HCT116 (cell line): ENCODE measurements at regions not wholly inside any gene's neighbourhood (a gene's known extent, or its start where the extent isn't known, plus 50 kb on each side); places are given as distances from the start of the nearest gene placed in this dataset.

Experiments
- ATAC-seq: fragments of 200-7000 bp; cut with Tn5 transposase; 2 replicates; pipeline ENCODE4 v1.9.1; 2020; ENCODE audit warnings: mild to moderate bottlenecking, moderate library complexity
- BruUV-seq: library from RNA; stranded (reverse); fragments of 400-500 nt; replicated peaks from 2 replicates; lab custom pipeline; 2021; lab: Mats Ljungman, UMichigan
- CTCF ChIA-PET: fragments of 300-600 bp; sonication (Branson Sonifier 250); formaldehyde crosslinking; loops from one replicate; lab custom pipeline; 2021; ENCODE audit warnings: antibody characterized with exemption; lab: Charles Lee
- POLR2A ChIA-PET: fragments of 300-600, 350-600 bp; sonication (Branson Sonifier 250); formaldehyde crosslinking; loops from one replicate; lab custom pipeline; 2021; ENCODE audit warnings: antibody characterized with exemption; lab: Charles Lee
- RAD21 ChIA-PET, 2 experiments: fragments of 300-600 bp; sonication (Branson Sonifier 250); formaldehyde crosslinking; loops; one replicate each; lab custom pipeline; 2023; ENCODE audit warnings: low total read pairs in 2 of 2; ENCODE audit not compliant: uncharacterized antibody in 2 of 2, unreplicated experiment in 2 of 2, low non-redundant PET in 1 of 2; lab: Charles Lee
- DNase-seq: peaks from one replicate; pipeline ENCODE4 v3.0.0-alpha.2; 2010; ENCODE audit warnings: low read depth, low spot score
- H2AFZ ChIP-seq: fragments of 200-600 bp; shearing (Covaris generic), sonication (generic); 2 replicates; pipeline ENCODE4 v1.6.1; 2017; ENCODE audit warnings: low read depth, mixed run types, mixed read lengths, antibody characterized with exemption, low read length; ENCODE audit not compliant: poor library complexity, severe bottlenecking
- H3K27ac ChIP-seq: 2 replicates; pipeline ENCODE4 v1.5.1; 2012; ENCODE audit warnings: low read depth, low read length
- H3K27me3 ChIP-seq: fragments of 200-600 bp; sonication (generic); 2 replicates; pipeline ENCODE4 v1.6.1; 2016; ENCODE audit warnings: mixed run types, low read length, mixed read lengths; ENCODE audit not compliant: insufficient read depth
- H3K36me3 ChIP-seq, 2 experiments: fragments of 200-500 bp in 1 of 2; fragments of 200-600 bp in 1 of 2; sonication (Bioruptor generic) in 1 of 2; sonication (generic) in 1 of 2; 2 replicates each; pipeline versions ENCODE4 v1.5.1 to v1.6.1; 2014 to 2016; ENCODE audit warnings: low read length in 2 of 2, inconsistent platforms in 1 of 2, mixed read lengths in 1 of 2, mixed run types in 1 of 2; ENCODE audit not compliant: insufficient read depth in 2 of 2, control insufficient read depth in 1 of 2
- H3K4me1 ChIP-seq, 2 experiments: fragments of 200-600 bp in 1 of 2; sonication (generic) in 1 of 2; 2 replicates each; pipeline versions ENCODE4 v1.5.1 to v1.6.1; 2012 to 2017; ENCODE audit warnings: low read length in 2 of 2, inconsistent platforms in 1 of 2, mild to moderate bottlenecking in 1 of 2, mixed read lengths in 1 of 2, mixed run types in 1 of 2, moderate library complexity in 1 of 2; ENCODE audit not compliant: insufficient read depth in 2 of 2, control insufficient read depth in 1 of 2
- H3K4me2 ChIP-seq: fragments of 200-600 bp; sonication (generic); 2 replicates; pipeline ENCODE4 v1.6.1; 2017; ENCODE audit warnings: mixed run types, low read length, mixed read lengths
- H3K4me3 ChIP-seq, 2 experiments: fragments of 200-600 bp in 1 of 2; sonication (generic) in 1 of 2; replicated peaks in 1 of 2; 2 replicates each; pipeline ENCODE4 v1.5.1; 2011 to 2016; ENCODE audit warnings: low read length in 2 of 2, control low read depth in 1 of 2, low read depth in 1 of 2, mild to moderate bottlenecking in 1 of 2, mixed read lengths in 1 of 2, mixed run types in 1 of 2
- H3K79me2 ChIP-seq: fragments of 200-600 bp; sonication (generic); 2 replicates; pipeline ENCODE4 v1.6.1; 2017; ENCODE audit warnings: mild to moderate bottlenecking, mixed run types, low read length, moderate library complexity, mixed read lengths; ENCODE audit not compliant: insufficient read depth
- H3K9ac ChIP-seq: fragments of 200-600 bp; sonication (generic); 2 replicates; pipeline ENCODE4 v1.6.1; 2016; ENCODE audit warnings: low read length, mixed read lengths
- H3K9me2 ChIP-seq: fragments of 200-600 bp; sonication (generic), shearing (Covaris generic); 2 replicates; pipeline ENCODE4 v1.6.1; 2017; ENCODE audit warnings: mixed run types, mild to moderate bottlenecking, moderate library complexity; ENCODE audit not compliant: insufficient read depth
- H3K9me3 ChIP-seq, 2 experiments: fragments of 200-500 bp in 1 of 2; fragments of 200-600 bp in 1 of 2; sonication (Bioruptor generic) in 1 of 2; sonication (generic) in 1 of 2; 2 replicates each; pipeline ENCODE4 v1.6.1; 2014 to 2017; ENCODE audit warnings: low read length in 2 of 2, mixed read lengths in 2 of 2, inconsistent platforms in 1 of 2, low read depth in 1 of 2, mild to moderate bottlenecking in 1 of 2, mixed run types in 1 of 2, moderate library complexity in 1 of 2; ENCODE audit not compliant: control insufficient read depth in 1 of 2, insufficient read depth in 1 of 2
- H4K20me1 ChIP-seq: fragments of 200-600 bp; sonication (generic), shearing (Covaris generic); 2 replicates; pipeline ENCODE4 v1.6.1; 2017; ENCODE audit warnings: mixed run types, mild to moderate bottlenecking, moderate library complexity; ENCODE audit not compliant: insufficient read depth
- CBX3 ChIP-seq: IDR thresholded peaks from 2 replicates; pipeline ENCODE4 v1.6.1; 2012; ENCODE audit warnings: low read depth
- CTCF ChIP-seq, 3 experiments: fragments of 200-600 bp in 1 of 3; sonication (generic) in 1 of 3; IDR thresholded peaks in 2 of 3; conservative IDR thresholded peaks in 1 of 3; 2 replicates each; pipeline ENCODE4 v1.5.1; 2012 to 2017; ENCODE audit warnings: low read depth in 2 of 3, low read length in 2 of 3, antibody characterized with exemption in 1 of 3, borderline replicate concordance in 1 of 3, control low read depth in 1 of 3, mild to moderate bottlenecking in 1 of 3, mixed read lengths in 1 of 3, mixed run types in 1 of 3, moderate library complexity in 1 of 3; ENCODE audit not compliant: insufficient read depth in 1 of 3
- EGR1 ChIP-seq: IDR thresholded peaks from 2 replicates; pipeline ENCODE4 v1.6.1; 2012; ENCODE audit warnings: low read depth
- EZH2phosphoT487 ChIP-seq: fragments of 200-600 bp; IDR thresholded peaks from 2 replicates; pipeline ENCODE4 v1.6.1; 2018; ENCODE audit warnings: antibody characterized with exemption, borderline replicate concordance
- JUND ChIP-seq: IDR thresholded peaks from 2 replicates; pipeline ENCODE4 v1.6.1; 2012
- POLR2A ChIP-seq: IDR thresholded peaks from 2 replicates; pipeline ENCODE4 v1.7.0; 2011; ENCODE audit warnings: borderline replicate concordance; ENCODE audit not compliant: insufficient read depth, insufficient read length; ENCODE audit errors: extremely low read depth
- POLR2AphosphoS5 ChIP-seq: IDR thresholded peaks from 2 replicates; pipeline ENCODE4 v1.6.1; 2011; ENCODE audit warnings: mild to moderate bottlenecking, low read depth, low read length, moderate library complexity
- RAD21 ChIP-seq: IDR thresholded peaks from 2 replicates; pipeline ENCODE4 v1.6.1; 2012; ENCODE audit warnings: low read depth, mild to moderate bottlenecking
- REST ChIP-seq: IDR thresholded peaks from 2 replicates; pipeline ENCODE4 v1.6.1; 2012; ENCODE audit warnings: low read depth
- SP1 ChIP-seq: IDR thresholded peaks from 2 replicates; pipeline ENCODE4 v1.6.1; 2012; ENCODE audit warnings: low read depth
- SRF ChIP-seq: IDR thresholded peaks from 2 replicates; pipeline ENCODE4 v1.6.1; 2012; ENCODE audit warnings: low read depth
- YY1 ChIP-seq: IDR thresholded peaks from 2 replicates; pipeline ENCODE4 v1.6.1; 2011; ENCODE audit warnings: low read length, low read depth, moderate library complexity, mild to moderate bottlenecking; ENCODE audit not compliant: insufficient replicate concordance; ENCODE audit errors: extremely low read depth
- ZNF274 ChIP-seq: fragments of 200-500 bp; sonication (Bioruptor generic); IDR thresholded peaks from 2 replicates; pipeline ENCODE4 v1.6.1; 2014; ENCODE audit warnings: mild to moderate bottlenecking, low read depth, low read length, inconsistent platforms
- intact Hi-C: fragments of 100-400 bp; cut with micrococcal nuclease; formaldehyde crosslinking; loops from 2 replicates; pipeline ENCODE4 v1.10.0; 2022

DNA sequence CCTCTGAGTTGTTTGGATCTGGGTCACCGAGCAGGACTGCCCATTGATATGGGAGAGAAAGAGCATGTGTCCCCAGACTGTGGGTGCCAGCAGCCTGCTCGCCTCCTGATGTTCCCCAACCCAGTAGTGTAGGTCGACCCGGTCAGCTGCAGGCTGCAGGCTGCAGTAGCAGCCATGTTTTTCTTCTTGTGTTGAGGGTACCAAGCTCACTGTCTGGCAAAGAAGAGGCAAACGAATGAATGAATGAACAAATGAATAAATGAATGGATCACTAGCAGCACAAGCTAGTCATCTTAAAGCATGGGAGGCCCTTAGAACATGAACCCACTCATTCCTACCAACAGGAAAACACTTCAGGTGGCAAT lies 293.2 kb downstream of the SOX9 start:
- peaks cover 62 to 87% of the 10 kb centered on the region in 2 experiments for H3K4me1 ChIP-seq
- no peaks in the 10 kb centered on the region for H4K20me1 ChIP-seq
- H2AFZ ChIP-seq: no peak overlapping the region
- ATAC-seq (no peak), DNase-seq (no peak)
- no TSS peak for BruUV-seq
- no peak for TF ChIP-seq POLR2A
- no peak for TF ChIP-seq ZNF274
- no peak for TF ChIP-seq EZH2phosphoT487
- ChIA-PET CTCF (no interaction called here), RAD21 (no interaction called here), POLR2A (interaction anchor here (1.5 kb wide), 1 partner anchor 9 kb away, joined by 5 read pairs; no protein-coding TSS in a partner anchor)
- peaks cover 11% of the 10 kb centered on the region; the same call in 1 of the 2 replicates for H3K79me2 ChIP-seq
- H3K27ac ChIP-seq: peak overlapping the region; percentile 56
- H3K9me2 ChIP-seq: no peaks in the 10 kb centered on the region
- peak overlapping the region; percentile 31 for H3K4me2 ChIP-seq
- H3K9ac ChIP-seq: peak overlapping the region; percentile 18; the same call in 1 of the 2 replicates
- H3K36me3 ChIP-seq: peaks cover 0 to 15% of the 10 kb centered on the region in 2 experiments; a peak in 2 of 4 replicates
- peaks cover 9 to 22% of the 10 kb centered on the region in 2 experiments; a peak in 3 of 4 replicates for H3K9me3 ChIP-seq
- no peak overlapping the region for H3K4me3 ChIP-seq
- intact Hi-C loops: no loop called here
- no peaks in the 10 kb centered on the region for H3K27me3 ChIP-seq

- H3K27ac ChIP-seq: peak overlapping the region; percentile 47
- no peaks in the 10 kb centered on the region for H4K20me1 ChIP-seq
- H3K9ac ChIP-seq: no peak overlapping the region
- H3K9me2 ChIP-seq: no peaks in the 10 kb centered on the region
- DNase-seq: no peak
- no peak for ATAC-seq
- peaks cover 19% of the 10 kb centered on the region; the same call in 1 of the 2 replicates for H3K79me2 ChIP-seq
- no TSS peak for BruUV-seq
- RAD21 ChIA-PET: no interaction called here
- peaks cover 0 to 25% of the 10 kb centered on the region in 2 experiments; a peak in 2 of 4 replicates for H3K36me3 ChIP-seq
- H3K4me1 ChIP-seq: peaks cover 63 to 87% of the 10 kb centered on the region in 2 experiments
- H3K9me3 ChIP-seq: peaks cover 9 to 24% of the 10 kb centered on the region in 2 experiments; a peak in 3 of 4 replicates
- no peak overlapping the region for H2AFZ ChIP-seq
- CTCF ChIA-PET: no interaction called here
- H3K4me3 ChIP-seq: no peak overlapping the region
- POLR2A ChIA-PET: interaction anchor here (0.8 to 1.5 kb wide), 2 partner anchors 8 to 76 kb away, joined by 3 to 5 read pairs; no protein-coding TSS in a partner anchor
- no peak overlapping the region for H3K4me2 ChIP-seq
- H3K27me3 ChIP-seq: no peaks in the 10 kb centered on the region
- intact Hi-C loops: no loop called here
- TF ChIP-seq SP1 (no peak), POLR2AphosphoS5 (no peak), CTCF (IDR thresholded peaks at IDR 0.05 in 2 of 3, conservative IDR thresholded peaks at IDR 0.05 in 1 of 3; ENCODE audit: borderline replicate concordance in 1 of 3, insufficient read depth in 1 of 3, low read depth in 2 of 3, low read length in 2 of 3) (no peak), YY1 (no peak), SRF (no peak), JUND (no peak), REST (no peak), CBX3 (no peak), EGR1 (no peak), POLR2A (no peak), ZNF274 (no peak), RAD21 (no peak)
Observed at GRCh38 chr17:72414967-72415853, 294.4 kb downstream of the SOX9 start.
